SK-N-SH treated with all-trans-retinoic acid at 6 μM for 48 hours (cell line): ENCODE measurements at regions not wholly inside any gene's neighbourhood (a gene's known extent, or its start where the extent isn't known, plus 50 kb on each side); places are given as distances from the start of the nearest gene placed in this dataset.

Experiments
- ATAC-seq: fragments of 200-7000 bp; cut with Tn5 transposase; 3 replicates; pipeline ENCODE4 v1.9.1; 2020; ENCODE audit warnings: mild to moderate bottlenecking, moderate library complexity
- ARNTL ChIP-seq: fragments of 450-650 bp; formaldehyde crosslinking; IDR thresholded peaks from 2 replicates; pipeline ENCODE4 v1.5.0; 2020; ENCODE audit warnings: low read depth, mild to moderate bottlenecking, moderate library complexity, borderline replicate concordance
- BACH2 ChIP-seq: fragments of 250-450 bp; sonication (Bioruptor Pico); IDR thresholded peaks from 2 replicates; pipeline ENCODE4 v1.9.0; 2021; ENCODE audit warnings: mild to moderate bottlenecking, borderline replicate concordance
- CSDC2 ChIP-seq: fragments of 250-450 bp; sonication (Bioruptor Pico); IDR thresholded peaks from 2 replicates; pipeline ENCODE4 v1.5.0; 2020; ENCODE audit warnings: mild to moderate bottlenecking, moderate library complexity
- CSRNP3 ChIP-seq: fragments of 250-450 bp; sonication (Bioruptor Pico); IDR thresholded peaks from 2 replicates; pipeline ENCODE4 v1.5.1; 2021; ENCODE audit warnings: mild to moderate bottlenecking, moderate library complexity
- ESRRG ChIP-seq: fragments of 250-450 bp; sonication (Bioruptor Pico); IDR thresholded peaks from 2 replicates; pipeline ENCODE4 v1.6.1; 2021; ENCODE audit warnings: mild to moderate bottlenecking
- GLIS3 ChIP-seq: fragments of 250-450 bp; sonication (Bioruptor Pico); IDR thresholded peaks from 2 replicates; pipeline ENCODE4 v1.5.0; 2020; ENCODE audit warnings: mild to moderate bottlenecking, moderate library complexity
- ISL1 ChIP-seq: fragments of 250-450 bp; sonication (Bioruptor Pico); IDR thresholded peaks from 2 replicates; pipeline ENCODE4 v2.1.2; 2022; ENCODE audit warnings: mild to moderate bottlenecking, moderate library complexity
- OSR1 ChIP-seq: fragments of 250-450 bp; sonication (Bioruptor Pico); IDR thresholded peaks from 2 replicates; pipeline ENCODE4 v1.8.0; 2022; ENCODE audit warnings: moderate library complexity, mild to moderate bottlenecking, inconsistent platforms
- PATZ1 ChIP-seq: fragments of 250-450 bp; sonication (Bioruptor Pico); IDR thresholded peaks from 2 replicates; pipeline ENCODE4 v1.8.0; 2020; ENCODE audit warnings: mild to moderate bottlenecking, moderate library complexity, borderline replicate concordance
- POU6F1 ChIP-seq: fragments of 250-450 bp; sonication (Bioruptor Pico); IDR thresholded peaks from 2 replicates; pipeline ENCODE4 v1.8.0; 2021; ENCODE audit warnings: low read depth, mild to moderate bottlenecking, moderate library complexity, borderline replicate concordance
- PPARA ChIP-seq: fragments of 250-450 bp; sonication (Bioruptor Pico); IDR thresholded peaks from 2 replicates; pipeline ENCODE4 v1.5.0; 2020; ENCODE audit warnings: mild to moderate bottlenecking, borderline replicate concordance
- RARB ChIP-seq: fragments of 250-450 bp; sonication (Bioruptor Pico); IDR thresholded peaks from 2 replicates; pipeline ENCODE4 v1.8.0; 2021; ENCODE audit warnings: mild to moderate bottlenecking, moderate library complexity
- SNAI2 ChIP-seq: fragments of 250-450 bp; sonication (Bioruptor Pico); IDR thresholded peaks from 2 replicates; pipeline ENCODE4 v1.5.0; 2020; ENCODE audit warnings: mild to moderate bottlenecking, moderate library complexity
- TCF4 ChIP-seq: fragments of 250-450 bp; sonication (Bioruptor Pico); IDR thresholded peaks from 2 replicates; pipeline ENCODE4 v1.8.0; 2021; ENCODE audit warnings: mild to moderate bottlenecking, moderate library complexity, borderline replicate concordance
- TOX ChIP-seq: fragments of 250-450 bp; sonication (Bioruptor Pico); IDR thresholded peaks from 2 replicates; pipeline ENCODE4 v1.8.0; 2021; ENCODE audit warnings: mild to moderate bottlenecking, moderate library complexity, borderline replicate concordance
- TSHZ2 ChIP-seq: fragments of 250-450 bp; sonication (Bioruptor Pico); IDR thresholded peaks from 2 replicates; pipeline ENCODE4 v1.5.0; 2020; ENCODE audit warnings: mild to moderate bottlenecking, moderate library complexity
- ZC3H10 ChIP-seq: fragments of 250-450 bp; sonication (Bioruptor Pico); IDR thresholded peaks from 2 replicates; pipeline ENCODE4 v1.5.1; 2021; ENCODE audit warnings: mild to moderate bottlenecking, moderate library complexity
- ZFP3 ChIP-seq: fragments of 250-450 bp; sonication (Bioruptor Pico); IDR thresholded peaks from 2 replicates; pipeline ENCODE4 v1.5.0; 2020; ENCODE audit warnings: mild to moderate bottlenecking, moderate library complexity
- ZFP30 ChIP-seq: fragments of 450-650 bp; formaldehyde crosslinking; IDR thresholded peaks from 2 replicates; pipeline ENCODE4 v1.5.0; 2022; ENCODE audit warnings: mild to moderate bottlenecking, moderate library complexity
- ZNF565 ChIP-seq: fragments of 450-650 bp; formaldehyde crosslinking; conservative IDR thresholded peaks from 2 replicates; pipeline ENCODE4 v1.5.0; 2020; ENCODE audit warnings: low read depth, mild to moderate bottlenecking, moderate library complexity
- ZNF70 ChIP-seq: fragments of 450-650 bp; formaldehyde crosslinking; IDR thresholded peaks from 2 replicates; pipeline ENCODE4 v1.5.0; 2020; ENCODE audit warnings: mild to moderate bottlenecking, moderate library complexity
- ZNF8 ChIP-seq: fragments of 450-650 bp; formaldehyde crosslinking; IDR thresholded peaks from 2 replicates; pipeline ENCODE4 v1.5.0; 2020; ENCODE audit warnings: mild to moderate bottlenecking, moderate library complexity

- no peak for ATAC-seq
- TF ChIP-seq ZFP30 (CRISPR knock-in tag) (no peak), ZNF70 (CRISPR knock-in tag) (no peak), GLIS3 (CRISPR knock-in tag) (no peak), RARB (CRISPR knock-in tag) (no peak), ZNF8 (CRISPR knock-in tag) (no peak), TSHZ2 (CRISPR knock-in tag) (no peak), CSDC2 (CRISPR knock-in tag) (no peak), ZNF565 (CRISPR knock-in tag) (no peak), SNAI2 (CRISPR knock-in tag) (no peak)
- TF ChIP-seq, all 23 proteins: peak for 0
Observed at GRCh38 chrX:107556967-107557366, 71.3 kb upstream of the PRPS1 start.

GRCh38 chrX:107559506-107559905 is 68.8 kb upstream of the PRPS1 start:
- TF ChIP-seq ZNF8 (CRISPR knock-in tag), result no peak
- TF ChIP-seq, all 23 proteins: peak for 0
- no peak for ATAC-seq

- no peak; the same call in 2 of the 3 replicates for ATAC-seq
- TF ChIP-seq PPARA, result no peak
- no peak for TF ChIP-seq ZNF70 (CRISPR knock-in tag)
- no peak for TF ChIP-seq ZC3H10 (CRISPR knock-in tag)
- TF ChIP-seq ARNTL (CRISPR knock-in tag), result no peak
- TF ChIP-seq ZNF8 (CRISPR knock-in tag), result no peak
- no peak for TF ChIP-seq ZFP3 (CRISPR knock-in tag)
- no peak for TF ChIP-seq PATZ1
- TF ChIP-seq POU6F1 (CRISPR knock-in tag), result no peak
- no peak for TF ChIP-seq ESRRG (CRISPR knock-in tag)
- no peak for TF ChIP-seq SNAI2 (CRISPR knock-in tag)
- TF ChIP-seq OSR1 (CRISPR knock-in tag), result no peak
- TF ChIP-seq TCF4 (CRISPR knock-in tag), result no peak
- TF ChIP-seq CSDC2 (CRISPR knock-in tag), result no peak
- TF ChIP-seq GLIS3 (CRISPR knock-in tag), result no peak
- no peak for TF ChIP-seq TOX (CRISPR knock-in tag)
- no peak for TF ChIP-seq BACH2
Observed at GRCh38 chrX:107560041-107560440, 68.3 kb upstream of the PRPS1 start.

GRCh38 chrX:107560980-107561379 is 67.3 kb upstream of the PRPS1 start:
- no peak for ATAC-seq
- TF ChIP-seq ZNF8 (CRISPR knock-in tag), result no peak
- no peak for TF ChIP-seq POU6F1 (CRISPR knock-in tag)
- TF ChIP-seq ISL1, result no peak
- TF ChIP-seq CSDC2 (CRISPR knock-in tag), result no peak
- no peak for TF ChIP-seq ZNF70 (CRISPR knock-in tag)
- TF ChIP-seq PATZ1, result no peak
- TF ChIP-seq OSR1 (CRISPR knock-in tag), result no peak
- TF ChIP-seq CSRNP3 (CRISPR knock-in tag), result no peak
- TF ChIP-seq ESRRG (CRISPR knock-in tag), result no peak
- no peak for TF ChIP-seq TCF4 (CRISPR knock-in tag)
- no peak for TF ChIP-seq BACH2
- no peak for TF ChIP-seq TOX (CRISPR knock-in tag)
- no peak for TF ChIP-seq ZC3H10 (CRISPR knock-in tag)
- TF ChIP-seq RARB (CRISPR knock-in tag), result no peak
